ENCODE measurements at regions not wholly inside any gene's neighbourhood (a gene's known extent, or its start where the extent isn't known, plus 50 kb on each side); places are given as distances from the start of the nearest gene placed in this dataset.

GRCh38 chr3:88460369-88460768 lies 310.6 kb downstream of the C3orf38 start:
- no peak for TF ChIP-seq CTBP1 (IDR thresholded peaks at IDR 0.05; ENCODE audit: borderline replicate concordance)
- no peak for TF ChIP-seq BHLHE40 (IDR thresholded peaks at IDR 0.05; ENCODE audit: borderline replicate concordance)
- no peak for TF ChIP-seq TARDBP (IDR thresholded peaks at IDR 0.05)
- TF ChIP-seq SUZ12 (IDR thresholded peaks at IDR 0.05) = no peak

Measured in HEK293T (cell line).